ENCODE measurements at regions not wholly inside any gene's neighbourhood (a gene's known extent, or its start where the extent isn't known, plus 50 kb on each side); places are given as distances from the start of the nearest gene placed in this dataset.
"Not testable (repeated sequence)": the region's sequence is repeated elsewhere in the genome, so short reads cannot be mapped to it uniquely, and the experiment has no call there.

DNA sequence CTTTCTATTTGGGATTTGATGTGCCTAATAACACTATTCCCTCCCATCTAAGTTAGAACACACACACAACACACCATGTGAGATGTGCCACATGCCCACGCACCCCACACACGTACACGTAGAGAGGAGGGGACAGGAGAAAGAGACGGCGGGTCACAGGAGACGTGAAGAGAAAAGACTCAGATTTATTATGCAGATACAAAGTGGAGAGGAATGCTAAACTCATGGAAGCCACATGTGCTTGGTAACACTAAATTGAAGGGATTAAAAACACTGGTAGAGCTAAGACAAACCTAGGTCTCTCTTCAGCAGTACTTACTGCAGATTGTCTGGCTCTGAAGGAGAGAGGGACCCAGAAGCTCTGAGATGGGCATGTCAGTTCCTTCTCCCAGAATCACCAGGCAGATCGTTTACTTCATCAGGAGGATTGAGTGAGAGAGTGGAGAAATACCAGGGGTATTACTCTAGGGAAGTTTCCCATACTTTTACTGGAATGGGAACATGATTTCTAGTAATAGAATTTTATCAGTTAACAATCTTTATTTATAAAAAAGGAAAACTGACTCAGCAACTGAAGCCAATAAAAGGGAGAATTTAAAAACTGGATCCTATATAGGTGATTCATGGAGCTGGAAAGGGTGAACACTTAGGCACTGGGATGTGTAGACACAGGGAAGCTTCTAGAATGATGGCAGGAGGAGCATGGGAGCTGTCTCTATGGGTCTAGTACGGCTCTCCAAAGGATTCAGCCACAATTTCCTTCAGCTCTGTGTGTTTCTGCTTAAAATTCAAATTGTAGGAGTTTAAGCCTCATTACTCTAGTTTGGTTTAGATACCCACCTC is 139.4 kb downstream of the MACIR start:
- Mint-ChIP-seq H3K36me3 (no peaks in the 10 kb centered on the region), H3K4me3 (no peak overlapping the region), H3K27ac (no peak overlapping the region), H3K4me1 (no peaks in the 10 kb centered on the region), H3K27me3 (peaks cover 10% of the 10 kb centered on the region), H3K9me3 (no peaks in the 10 kb centered on the region)
- CTCF ChIA-PET: interaction anchor here (1.5 kb wide), 1 partner anchor 9 kb away, joined by 3 read pairs; no protein-coding TSS in a partner anchor
- no peak for DNase-seq

DNA sequence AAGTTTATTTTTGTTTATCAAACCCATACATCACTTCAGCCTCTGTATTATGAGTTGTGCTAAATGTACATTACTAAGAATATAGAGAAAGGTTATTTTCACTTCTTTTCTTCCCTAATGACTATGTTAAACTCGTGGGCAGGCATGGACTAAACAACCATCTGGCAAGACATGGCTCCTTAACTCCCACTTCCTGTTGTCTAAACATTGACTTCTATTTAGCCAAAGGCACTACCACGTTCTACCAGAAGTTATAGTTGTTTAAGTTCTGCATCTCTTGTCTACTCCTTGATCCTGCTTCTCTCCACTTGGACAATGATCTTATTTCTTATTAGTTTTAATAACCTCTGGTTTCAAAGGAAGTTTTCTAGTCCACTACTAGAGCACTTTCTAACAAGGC is 136.1 kb downstream of the MACIR start:
- H3K27me3 Mint-ChIP-seq: peaks cover 10% of the 10 kb centered on the region
- no peak overlapping the region for H3K4me3 Mint-ChIP-seq
- no peaks in the 10 kb centered on the region for H3K9me3 Mint-ChIP-seq

DNA sequence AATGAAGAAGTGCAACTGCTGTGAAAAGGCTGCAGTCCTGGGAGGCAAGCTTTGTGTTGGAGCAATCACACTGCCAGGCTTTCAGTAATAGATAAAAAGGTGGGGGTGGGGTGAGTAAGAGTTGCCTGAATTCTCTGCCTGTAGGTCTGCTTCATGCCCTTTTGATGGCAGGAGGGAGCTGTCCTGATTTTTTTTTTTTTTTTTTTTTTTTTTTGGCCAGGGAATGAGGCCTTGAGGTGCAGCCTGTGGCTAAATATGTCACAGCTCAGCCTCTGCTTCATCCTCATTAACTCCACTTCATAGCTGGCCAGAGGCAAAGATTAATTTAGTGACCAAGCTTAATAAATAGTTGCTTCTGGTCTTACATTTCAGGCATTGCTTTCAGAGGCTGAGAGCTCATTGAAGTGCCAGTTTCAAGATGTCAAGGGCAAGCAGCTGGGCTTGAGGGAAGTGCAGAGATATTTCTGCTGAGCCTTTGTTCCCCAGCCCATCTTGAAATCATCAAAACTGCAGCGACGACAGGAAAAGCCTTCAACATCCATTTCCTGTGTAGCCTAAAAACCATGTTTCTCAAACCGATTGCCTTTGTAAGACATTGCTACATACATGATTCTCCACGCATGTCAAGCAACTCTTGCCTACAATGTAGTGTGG is 134.7 kb downstream of the MACIR start:
- CTCF ChIA-PET: no interaction called here
- no peak overlapping the region for H3K4me3 Mint-ChIP-seq
- H3K36me3 Mint-ChIP-seq: no peaks in the 10 kb centered on the region
- H3K4me1 Mint-ChIP-seq: no peaks in the 10 kb centered on the region
- H3K27me3 Mint-ChIP-seq: peaks cover 7% of the 10 kb centered on the region
- DNase-seq: no peak
- no peaks in the 10 kb centered on the region for H3K9me3 Mint-ChIP-seq
- H3K27ac Mint-ChIP-seq: no peak overlapping the region

More for the DNA sequence above, 136.1 kb downstream of the MACIR start:
- Mint-ChIP-seq H3K36me3 (no peaks in the 10 kb centered on the region), H3K27ac (no peak overlapping the region), H3K4me1 (no peaks in the 10 kb centered on the region)
- no peak for DNase-seq
- CTCF ChIA-PET: no interaction called here

DNA sequence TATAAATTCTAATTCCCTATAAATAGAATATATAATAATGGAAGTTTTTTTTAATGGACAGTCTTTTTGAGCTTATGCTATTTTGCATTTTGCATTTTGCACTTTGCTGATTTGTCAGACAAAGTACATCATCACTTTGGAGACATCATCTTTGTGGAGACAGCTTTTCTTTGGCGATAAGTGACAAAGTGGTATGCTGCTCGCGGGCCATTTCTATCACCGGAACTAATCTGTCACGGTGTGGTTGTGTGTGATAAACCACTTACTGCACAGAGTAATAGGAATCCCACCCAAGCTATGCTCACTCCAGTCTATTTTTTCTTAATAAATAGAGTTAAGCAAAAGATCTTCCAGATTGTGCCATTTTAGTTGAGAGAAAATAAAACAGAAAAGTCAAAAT is 133.1 kb downstream of the MACIR start:
- Mint-ChIP-seq H3K4me1 (no peaks in the 10 kb centered on the region), H3K36me3 (no peaks in the 10 kb centered on the region), H3K27me3 (peaks cover 4% of the 10 kb centered on the region), H3K9me3 (no peaks in the 10 kb centered on the region), H3K27ac (no peak overlapping the region), H3K4me3 (no peak overlapping the region)
- CTCF ChIA-PET: no interaction called here
- DNase-seq: no peak

DNA sequence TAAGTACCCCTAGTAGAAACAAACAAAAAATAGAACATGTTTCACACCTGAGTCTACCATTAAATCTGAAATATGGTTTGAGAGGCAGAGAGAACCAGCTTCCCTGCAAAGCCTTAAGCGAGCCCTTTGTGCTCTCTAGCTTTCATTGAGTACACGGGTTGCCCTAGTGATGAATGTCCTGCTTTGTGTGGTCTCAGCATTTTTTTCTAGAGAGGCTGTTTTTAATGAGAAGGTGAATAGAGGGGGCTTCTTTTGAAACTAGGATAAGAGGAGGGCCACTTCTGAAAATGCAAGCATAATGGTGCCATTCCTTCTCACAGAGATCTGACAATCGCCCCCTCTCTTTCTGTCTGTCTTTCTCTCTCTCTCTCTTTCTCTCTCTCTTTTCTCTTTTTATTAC is 131.3 kb downstream of the MACIR start:
- Mint-ChIP-seq H3K9me3 (no peaks in the 10 kb centered on the region), H3K27me3 (peaks cover 4% of the 10 kb centered on the region), H3K36me3 (no peaks in the 10 kb centered on the region), H3K4me3 (no peak overlapping the region), H3K27ac (no peak overlapping the region), H3K4me1 (no peaks in the 10 kb centered on the region)
- CTCF ChIA-PET: no interaction called here
- no peak for DNase-seq

DNA sequence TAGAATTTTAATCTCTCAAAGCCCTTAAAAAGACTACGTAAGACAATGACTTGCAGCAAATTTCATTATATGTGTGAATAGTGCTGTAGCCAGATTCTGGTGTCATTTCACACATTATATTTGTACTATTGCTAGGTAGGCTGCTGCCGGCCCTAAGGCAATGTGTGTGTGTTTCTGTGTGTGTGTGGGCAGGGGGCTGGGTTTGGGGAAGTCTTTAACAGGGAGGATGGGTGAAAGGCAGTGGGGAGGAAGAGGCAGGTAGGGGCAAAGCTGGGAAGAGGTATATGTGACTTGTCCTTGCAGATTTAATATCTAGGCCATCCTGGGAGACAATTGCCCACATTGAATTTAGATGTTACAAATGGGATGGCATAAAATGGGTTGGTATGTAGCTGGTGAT is 130.8 kb downstream of the MACIR start:
- no peak overlapping the region for H3K27ac Mint-ChIP-seq
- H3K4me3 Mint-ChIP-seq: no peak overlapping the region
- peaks cover 4% of the 10 kb centered on the region for H3K27me3 Mint-ChIP-seq
- H3K4me1 Mint-ChIP-seq: no peaks in the 10 kb centered on the region
- no peaks in the 10 kb centered on the region for H3K36me3 Mint-ChIP-seq
- no peaks in the 10 kb centered on the region for H3K9me3 Mint-ChIP-seq
- no peak for DNase-seq
- CTCF ChIA-PET: no interaction called here

DNA sequence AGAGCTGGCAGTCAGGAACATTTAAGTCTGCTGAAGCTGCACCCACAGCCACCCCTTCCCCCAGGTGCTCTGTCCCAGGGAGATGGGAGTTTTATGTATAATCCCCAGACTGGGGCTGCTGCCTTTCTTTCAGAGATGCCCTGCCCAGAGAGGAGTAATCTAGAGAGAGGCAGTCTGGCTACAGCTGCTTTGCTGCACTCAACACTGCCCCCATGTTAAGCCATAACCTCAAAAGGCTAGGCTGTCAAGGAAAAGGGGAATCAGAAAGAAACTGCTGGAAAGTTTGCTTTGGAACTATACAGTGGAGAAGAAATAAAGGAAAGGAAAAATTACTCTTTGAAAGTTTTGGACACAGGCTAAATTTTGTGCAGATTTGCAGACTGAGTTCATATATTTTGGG is 127.2 kb downstream of the MACIR start:
- Mint-ChIP-seq H3K36me3 (no peaks in the 10 kb centered on the region), H3K27me3 (peaks cover 4% of the 10 kb centered on the region), H3K4me1 (no peaks in the 10 kb centered on the region), H3K4me3 (no peak overlapping the region), H3K27ac (no peak overlapping the region), H3K9me3 (peaks cover 2% of the 10 kb centered on the region)
- CTCF ChIA-PET: no interaction called here
- DNase-seq: no peak

GRCh38 chr5:103377638-103378037 is 119.1 kb downstream of the MACIR start:
- H3K27ac Mint-ChIP-seq, H3K4me1 Mint-ChIP-seq, H3K27me3 Mint-ChIP-seq, CTCF ChIA-PET, H3K36me3 Mint-ChIP-seq, H3K9me3 Mint-ChIP-seq, DNase-seq, H3K4me3 Mint-ChIP-seq: not testable (repeated sequence)

- no peaks in the 10 kb centered on the region for H3K4me1 Mint-ChIP-seq
- H3K36me3 Mint-ChIP-seq: no peaks in the 10 kb centered on the region
- H3K9me3 Mint-ChIP-seq: no peaks in the 10 kb centered on the region
- no peak overlapping the region for H3K27ac Mint-ChIP-seq
- peaks cover 3% of the 10 kb centered on the region for H3K27me3 Mint-ChIP-seq
- CTCF ChIA-PET: no interaction called here
- H3K4me3 Mint-ChIP-seq: no peak overlapping the region
- no peak for DNase-seq
Measured at GRCh38 chr5:103375863-103376591, 117.5 kb downstream of the MACIR start.

- DNase-seq: no peak
- H3K4me1 Mint-ChIP-seq: no peaks in the 10 kb centered on the region
- CTCF ChIA-PET: no interaction called here
- H3K27me3 Mint-ChIP-seq: peaks cover 3% of the 10 kb centered on the region
- no peak overlapping the region for H3K27ac Mint-ChIP-seq
- no peaks in the 10 kb centered on the region for H3K9me3 Mint-ChIP-seq
- no peaks in the 10 kb centered on the region for H3K36me3 Mint-ChIP-seq
- no peak overlapping the region for H3K4me3 Mint-ChIP-seq
Measured at GRCh38 chr5:103375350-103375749, 116.8 kb downstream of the MACIR start.

- Mint-ChIP-seq H3K9me3 (no peaks in the 10 kb centered on the region), H3K36me3 (no peaks in the 10 kb centered on the region), H3K4me3 (no peak overlapping the region), H3K4me1 (no peaks in the 10 kb centered on the region), H3K27ac (no peak overlapping the region), H3K27me3 (peaks cover 3% of the 10 kb centered on the region)
- CTCF ChIA-PET: no interaction called here
- no peak for DNase-seq
Measured at GRCh38 chr5:103374473-103374963, 116.0 kb downstream of the MACIR start.

- DNase-seq: no peak
- H3K27ac Mint-ChIP-seq: no peak overlapping the region
- no peaks in the 10 kb centered on the region for H3K4me1 Mint-ChIP-seq
- CTCF ChIA-PET: no interaction called here
- H3K4me3 Mint-ChIP-seq: no peak overlapping the region
- H3K27me3 Mint-ChIP-seq: peaks cover 3% of the 10 kb centered on the region
- H3K9me3 Mint-ChIP-seq: no peaks in the 10 kb centered on the region
- H3K36me3 Mint-ChIP-seq: no peaks in the 10 kb centered on the region
Measured at GRCh38 chr5:103373597-103374472, 115.3 kb downstream of the MACIR start.

- Mint-ChIP-seq H3K36me3 (no peaks in the 10 kb centered on the region), H3K9me3 (no peaks in the 10 kb centered on the region), H3K27me3 (peaks cover 3% of the 10 kb centered on the region), H3K4me1 (no peaks in the 10 kb centered on the region), H3K4me3 (no peak overlapping the region), H3K27ac (no peak overlapping the region)
- CTCF ChIA-PET: no interaction called here
- no peak for DNase-seq
Measured at GRCh38 chr5:103371046-103371607, 112.6 kb downstream of the MACIR start.

All from activated naive CD4-positive, alpha-beta T cell treated with anti-CD3 and anti-CD28 coated beads, Interleukin-2, amount 10 ng/mL, durations not matched to agents 7 days and 5 days (primary cell).